IMR-90 (cell line): ENCODE measurements at regions not wholly inside any gene's neighbourhood (a gene's known extent, or its start where the extent isn't known, plus 50 kb on each side); places are given as distances from the start of the nearest gene placed in this dataset.

Experiments used
- ATAC-seq: fragments of 200-7000 bp; cut with Tn5 transposase; 2 replicates; pipeline ENCODE4 v1.9.1; 2020; ENCODE audit warnings: low read depth, mild to moderate bottlenecking, moderate library complexity
- BruUV-seq: library from RNA; stranded (reverse); fragments of 400-500 nt; replicated peaks from 2 replicates; lab custom pipeline; 2021; lab: Mats Ljungman, UMichigan
- CTCF ChIA-PET: fragments of 300-600 bp; formaldehyde crosslinking; extraction: SDS; loops from one replicate; lab custom pipeline; 2021; ENCODE audit warnings: antibody characterized with exemption; lab: Yijun Ruan, JAX
- POLR2A ChIA-PET: fragments of 300-600 bp; sonication (Branson Sonifier 250); formaldehyde crosslinking; loops from one replicate; lab custom pipeline; 2022; ENCODE audit warnings: antibody characterized with exemption; ENCODE audit not compliant: unreplicated experiment; lab: Charles Lee
- DNase-seq: peaks from one replicate; pipeline ENCODE4 v3.0.0; 2013
- H2AFZ ChIP-seq: replicated peaks from 2 replicates; pipeline ENCODE3; 2013; ENCODE audit warnings: low read length, mild to moderate bottlenecking; ENCODE audit not compliant: poor library complexity
- H2AK5ac ChIP-seq: 2 replicates; pipeline ENCODE4 v1.6.1; 2013; ENCODE audit warnings: low read depth, low read length, inconsistent platforms
- H2AK9ac ChIP-seq: replicated peaks from 2 replicates; pipeline ENCODE3; 2013; ENCODE audit warnings: mild to moderate bottlenecking, low read depth, low read length, moderate library complexity; ENCODE audit not compliant: poor library complexity
- H2BK120ac ChIP-seq: 2 replicates; pipeline ENCODE4 v1.6.1; 2013; ENCODE audit warnings: low read depth, low read length, inconsistent platforms
- H2BK15ac ChIP-seq: 3 replicates; pipeline ENCODE4 v1.6.1; 2013; ENCODE audit warnings: low read depth, low read length, inconsistent platforms
- H2BK20ac ChIP-seq: 2 replicates; pipeline ENCODE4 v1.6.1; 2013; ENCODE audit warnings: low read depth, mild to moderate bottlenecking, inconsistent platforms, low read length, moderate library complexity
- H2BK5ac ChIP-seq: 2 replicates; pipeline ENCODE4 v1.6.1; 2013; ENCODE audit warnings: mild to moderate bottlenecking, low read depth, low read length, inconsistent platforms; ENCODE audit not compliant: poor library complexity, severe bottlenecking
- H3K14ac ChIP-seq: replicated peaks from 2 replicates; pipeline ENCODE4 v1.6.1; 2013; ENCODE audit warnings: low read depth, low read length, inconsistent platforms
- H3K18ac ChIP-seq: 2 replicates; pipeline ENCODE4 v1.6.1; 2013; ENCODE audit warnings: low read depth, low read length, control low read depth
- H3K23ac ChIP-seq: 2 replicates; pipeline ENCODE4 v1.6.1; 2013; ENCODE audit warnings: low read depth, low read length, inconsistent platforms
- H3K27ac ChIP-seq: 2 replicates; pipeline ENCODE4 v1.5.1; 2013; ENCODE audit warnings: mild to moderate bottlenecking, control low read depth, low read length; ENCODE audit not compliant: insufficient read depth
- H3K27me3 ChIP-seq: 2 replicates; pipeline ENCODE4 v1.6.1; 2013; ENCODE audit warnings: low read length; ENCODE audit not compliant: control insufficient read depth, insufficient read depth
- H3K36me3 ChIP-seq: 2 replicates; pipeline ENCODE4 v1.6.1; 2013; ENCODE audit warnings: low read length, mixed read lengths; ENCODE audit not compliant: control insufficient read depth, insufficient read depth
- H3K4ac ChIP-seq: 2 replicates; pipeline ENCODE4 v1.6.1; 2013; ENCODE audit warnings: low read depth, low read length, inconsistent platforms
- H3K4me1 ChIP-seq: 2 replicates; pipeline ENCODE4 v1.6.1; 2013; ENCODE audit warnings: low read length, mixed read lengths; ENCODE audit not compliant: control insufficient read depth, insufficient read depth
- H3K4me2 ChIP-seq: 2 replicates; pipeline ENCODE4 v1.6.1; 2013; ENCODE audit warnings: low read depth, mild to moderate bottlenecking, control low read depth, low read length, moderate library complexity
- H3K4me3 ChIP-seq: 2 replicates; pipeline ENCODE4 v1.5.1; 2013; ENCODE audit warnings: low read depth, mild to moderate bottlenecking, control low read depth, low read length, moderate library complexity; ENCODE audit not compliant: insufficient read depth
- H3K56ac ChIP-seq: 2 replicates; pipeline ENCODE4 v1.6.1; 2013; ENCODE audit warnings: low read length, inconsistent platforms; ENCODE audit not compliant: insufficient read depth; ENCODE audit errors: extremely low read depth
- H3K79me1 ChIP-seq, 2 experiments: 2 replicates each; pipeline ENCODE4 v1.6.1; 2013; ENCODE audit warnings: low read length in 2 of 2, inconsistent platforms in 1 of 2, low read depth in 1 of 2
- H3K9ac ChIP-seq: 2 replicates; pipeline ENCODE4 v1.6.1; 2013; ENCODE audit warnings: low read depth, low read length, control low read depth
- H3K9me1 ChIP-seq: 2 replicates; pipeline ENCODE4 v1.6.1; 2013; ENCODE audit warnings: low read length, inconsistent platforms; ENCODE audit not compliant: insufficient read depth
- H3K9me3 ChIP-seq: 2 replicates; pipeline ENCODE4 v1.6.1; 2013; ENCODE audit warnings: low read length; ENCODE audit not compliant: control insufficient read depth, insufficient read depth
- H4K20me1 ChIP-seq: 2 replicates; pipeline ENCODE4 v1.6.1; 2013; ENCODE audit warnings: low read length, inconsistent platforms; ENCODE audit not compliant: insufficient read depth
- H4K5ac ChIP-seq: 2 replicates; pipeline ENCODE4 v1.6.1; 2013; ENCODE audit warnings: mild to moderate bottlenecking, low read depth, low read length, control low read depth
- H4K8ac ChIP-seq, 2 experiments: 2 replicates each; pipeline ENCODE4 v1.6.1; 2013; ENCODE audit warnings: low read depth in 2 of 2, low read length in 2 of 2, control low read depth in 1 of 2, inconsistent platforms in 1 of 2
- H4K91ac ChIP-seq: 2 replicates; pipeline ENCODE4 v1.6.1; 2013; ENCODE audit warnings: low read depth, low read length, inconsistent platforms; ENCODE audit not compliant: insufficient read depth
- BHLHE40 ChIP-seq: fragments of 150-350 bp; IDR thresholded peaks from 2 replicates; pipeline ENCODE4 v1.6.1; 2016; ENCODE audit warnings: mild to moderate bottlenecking, low read depth, low read length
- FOS ChIP-seq: fragments of 150-350 bp; IDR thresholded peaks from 2 replicates; pipeline ENCODE4 v1.6.1; 2016; ENCODE audit warnings: low read depth, low read length
- MAZ ChIP-seq: IDR thresholded peaks from 2 replicates; pipeline ENCODE4 v1.6.1; 2012; ENCODE audit warnings: low read depth, mild to moderate bottlenecking, low read length, improper control_type of control experiment, moderate library complexity, borderline replicate concordance
- POLR2A ChIP-seq: IDR thresholded peaks from 2 replicates; pipeline ENCODE4 v1.6.1; 2012; ENCODE audit warnings: mild to moderate bottlenecking, low read depth, low read length
- RAD21 ChIP-seq: IDR thresholded peaks from 2 replicates; pipeline ENCODE4 v1.6.1; 2012; ENCODE audit warnings: low read length, improper control_type of control experiment
- RFX5 ChIP-seq: IDR thresholded peaks from 2 replicates; pipeline ENCODE4 v1.8.0; 2012; ENCODE audit warnings: low read depth, mild to moderate bottlenecking, low read length, moderate library complexity
- WGBS, 2 experiments: methylation state at CpG; one replicate each; pipeline versions ENCODE4 v1.1.5 to v1.1.7; 2013; ENCODE audit warnings: missing lambda C conversion rate in 2 of 2; ENCODE audit not compliant: insufficient read length in 1 of 2; ENCODE audit errors: extremely low coverage in 2 of 2; 5-methylcytosine and 5-hydroxymethylcytosine counted together
- dilution Hi-C: fragments of 300-500 bp; cut with HindIII; formaldehyde crosslinking; loops from one replicate; pipeline ENCODE4 v1.14.3; 2018; ENCODE audit warnings: low sequenced_read_pairs; ENCODE audit not compliant: unreplicated experiment
- in situ Hi-C: fragments of 300-500 bp; cut with MboI; formaldehyde crosslinking; loops from 3 replicates; pipeline ENCODE4 v1.14.3; 2019; ENCODE audit warnings: low sequenced_read_pairs, inconsistent platforms, mixed read lengths
- intact Hi-C: fragments of 100-400 bp; cut with micrococcal nuclease; formaldehyde crosslinking; loops from 2 replicates; pipeline ENCODE4 v1.10.0; 2022
- TF ChIP-seq, protein P1 (sequence below): fragments of 150-350 bp; IDR thresholded peaks from 2 replicates; pipeline ENCODE4 v1.6.1; 2016; ENCODE audit warnings: low read depth, mild to moderate bottlenecking, low read length, moderate library complexity, borderline replicate concordance

DNA sequence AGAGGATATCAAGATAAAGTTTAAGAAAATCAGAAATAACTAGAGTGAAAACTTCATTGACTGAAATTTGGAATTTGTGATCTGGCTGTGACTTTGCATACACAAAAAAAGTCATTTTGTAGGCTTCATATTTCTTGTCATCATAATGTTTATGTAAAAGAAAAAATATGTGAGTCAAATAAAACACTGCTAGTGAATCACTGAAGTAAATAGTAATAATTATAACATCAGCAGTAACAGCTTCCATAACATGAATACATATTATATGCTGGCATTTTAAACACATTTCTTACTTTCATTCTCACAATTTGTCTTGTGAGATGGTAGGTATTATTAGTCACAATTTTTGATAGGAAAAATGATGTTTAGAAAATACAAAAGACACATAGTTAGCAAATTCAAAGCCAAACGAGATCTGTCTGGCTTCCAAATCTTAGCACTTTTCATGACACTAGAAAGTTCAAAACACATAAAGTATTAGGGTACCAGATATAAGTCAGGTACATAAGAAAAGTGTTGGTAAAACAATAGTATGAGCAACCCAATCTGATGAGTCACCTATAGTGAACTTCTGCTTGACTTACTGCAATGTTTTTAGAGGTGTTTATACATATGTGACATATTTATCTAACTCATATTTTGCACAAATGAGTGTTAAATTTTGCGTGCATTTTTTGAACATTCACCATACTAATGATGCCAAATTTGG is 241.0 kb upstream of the SNX7 start:
- H3K27me3 ChIP-seq: no peaks in the 10 kb centered on the region
- peak; percentile 57 for ATAC-seq
- H3K4me1 ChIP-seq: peaks cover 2% of the 10 kb centered on the region; the same call in 1 of the 2 replicates
- no peak overlapping the region for H4K5ac ChIP-seq
- peak; percentile 50 for DNase-seq
- H2BK5ac ChIP-seq: peak overlapping the region; percentile 57
- TF ChIP-seq FOS: 0 out of 2 replicates have a peak, but pooled peaks have one; percentile 19
- no peak for TF ChIP-seq BHLHE40
- TF ChIP-seq POLR2A: no peak
- TF ChIP-seq RAD21: no peak
- TF ChIP-seq MAZ: no peak
- TF ChIP-seq, protein P1, sequence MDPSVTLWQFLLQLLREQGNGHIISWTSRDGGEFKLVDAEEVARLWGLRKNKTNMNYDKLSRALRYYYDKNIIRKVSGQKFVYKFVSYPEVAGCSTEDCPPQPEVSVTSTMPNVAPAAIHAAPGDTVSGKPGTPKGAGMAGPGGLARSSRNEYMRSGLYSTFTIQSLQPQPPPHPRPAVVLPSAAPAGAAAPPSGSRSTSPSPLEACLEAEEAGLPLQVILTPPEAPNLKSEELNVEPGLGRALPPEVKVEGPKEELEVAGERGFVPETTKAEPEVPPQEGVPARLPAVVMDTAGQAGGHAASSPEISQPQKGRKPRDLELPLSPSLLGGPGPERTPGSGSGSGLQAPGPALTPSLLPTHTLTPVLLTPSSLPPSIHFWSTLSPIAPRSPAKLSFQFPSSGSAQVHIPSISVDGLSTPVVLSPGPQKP: no peak
- no peak for TF ChIP-seq RFX5
- H3K14ac ChIP-seq: no peak overlapping the region
- intact Hi-C loops: no loop called here
- H3K4me2 ChIP-seq: peak overlapping the region; percentile 33; the same call in 1 of the 2 replicates
- no peak overlapping the region for H2AK5ac ChIP-seq
- in situ Hi-C loops: no loop called here
- H4K8ac ChIP-seq: no peak overlapping the region; a peak in 1 of 4 replicates
- H2AK9ac ChIP-seq: no peak overlapping the region
- H3K56ac ChIP-seq: no peak overlapping the region
- H3K36me3 ChIP-seq: no peaks in the 10 kb centered on the region
- no peak overlapping the region for H2AFZ ChIP-seq
- H3K9me1 ChIP-seq: no peaks in the 10 kb centered on the region
- H2BK20ac ChIP-seq: no peak overlapping the region
- WGBS, 2 experiments: no CpG with 5 or more reads among the region's 2 CpGs
- H3K4me3 ChIP-seq: no peak overlapping the region
- no peaks in the 10 kb centered on the region for H4K20me1 ChIP-seq
- no peaks in the 10 kb centered on the region for H3K9me3 ChIP-seq
- no peak overlapping the region for H2BK15ac ChIP-seq
- H3K18ac ChIP-seq: no peak overlapping the region
- ChIA-PET CTCF (no interaction called here), POLR2A (no interaction called here)
- no peaks in the 10 kb centered on the region for H3K79me1 ChIP-seq
- no peak overlapping the region for H3K27ac ChIP-seq
- H4K91ac ChIP-seq: no peak overlapping the region
- dilution Hi-C loops: no loop called here
- no peak overlapping the region for H3K23ac ChIP-seq
- H2BK120ac ChIP-seq: no peak overlapping the region
- BruUV-seq: no TSS peak
- no peak overlapping the region for H3K4ac ChIP-seq
- H3K9ac ChIP-seq: no peak overlapping the region
